ENCODE measurements at regions not wholly inside any gene's neighbourhood (a gene's known extent, or its start where the extent isn't known, plus 50 kb on each side); places are given as distances from the start of the nearest gene placed in this dataset.

DNA sequence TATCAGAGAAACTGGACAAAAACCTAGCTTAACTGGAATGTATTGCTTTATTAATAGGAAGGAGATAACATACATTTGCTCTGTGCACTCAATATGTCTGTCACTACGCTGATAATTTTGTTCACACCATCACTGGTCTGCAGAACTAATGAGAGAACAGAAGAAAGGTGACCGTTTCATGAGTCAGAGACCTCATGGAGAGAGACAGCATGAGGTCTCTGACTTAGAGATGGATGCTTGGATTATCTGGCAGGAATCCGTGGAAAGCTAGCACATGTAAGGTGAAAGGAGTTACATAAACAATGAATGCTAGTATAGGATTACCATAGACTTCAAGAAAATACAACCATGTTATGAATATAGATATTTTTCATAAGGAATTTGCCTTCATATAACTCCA, 947.3 kb downstream of the IPMK start:
- peak; percentile 25 for DNase-seq

GRCh38 chr10:57314046-57314445, 953.0 kb upstream of the ZWINT start:
- DNase-seq, result no peak

GRCh38 chr10:57303566-57303965, 942.5 kb upstream of the ZWINT start:
- DNase-seq, result no peak

GRCh38 chr10:57300718-57301117, 939.7 kb upstream of the ZWINT start:
- DNase-seq, result no peak

GRCh38 chr10:57294698-57295097, 933.6 kb upstream of the ZWINT start:
- no peak for DNase-seq

DNA sequence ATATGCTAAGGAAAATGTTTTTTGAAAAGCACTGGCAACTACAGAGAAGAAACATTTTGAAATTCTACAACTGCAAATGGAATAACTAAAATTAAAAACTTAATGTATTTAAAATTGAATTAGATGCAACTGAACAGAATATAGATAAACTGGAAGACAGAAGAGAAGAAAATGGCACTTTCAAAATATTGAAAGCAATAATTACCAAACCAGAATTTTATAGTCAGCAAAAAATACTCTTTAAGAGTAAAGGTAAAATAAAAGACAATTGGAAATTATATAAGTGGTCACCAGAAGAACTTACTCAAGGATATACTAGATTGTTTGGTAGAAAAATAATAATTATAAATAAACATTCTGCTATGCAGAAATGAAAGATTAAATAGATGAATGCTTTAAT, 927.7 kb upstream of the ZWINT start:
- no peak for DNase-seq

GRCh38 chr10:57262892-57263291, 901.8 kb upstream of the ZWINT start:
- no peak for DNase-seq

DNA sequence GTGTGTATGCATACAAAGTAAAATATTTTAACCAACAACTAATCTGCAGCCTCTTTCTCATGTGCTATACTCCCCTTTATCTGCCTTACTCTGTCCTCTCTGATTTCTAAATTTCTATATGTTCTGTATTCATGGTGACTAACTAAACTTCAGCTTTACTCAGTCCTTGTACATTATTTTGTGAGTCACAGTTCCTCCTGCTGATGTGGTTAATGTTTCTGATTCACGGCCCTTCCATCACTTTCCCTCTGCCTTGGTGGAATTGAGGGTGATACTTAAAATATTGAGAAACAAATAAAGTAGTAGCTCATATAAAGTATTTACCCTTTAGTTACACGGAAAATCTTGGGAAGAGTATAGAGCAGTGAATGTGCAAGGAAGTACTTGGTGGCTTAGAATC, 899.1 kb upstream of the ZWINT start:
- DNase-seq, result no peak

DNA sequence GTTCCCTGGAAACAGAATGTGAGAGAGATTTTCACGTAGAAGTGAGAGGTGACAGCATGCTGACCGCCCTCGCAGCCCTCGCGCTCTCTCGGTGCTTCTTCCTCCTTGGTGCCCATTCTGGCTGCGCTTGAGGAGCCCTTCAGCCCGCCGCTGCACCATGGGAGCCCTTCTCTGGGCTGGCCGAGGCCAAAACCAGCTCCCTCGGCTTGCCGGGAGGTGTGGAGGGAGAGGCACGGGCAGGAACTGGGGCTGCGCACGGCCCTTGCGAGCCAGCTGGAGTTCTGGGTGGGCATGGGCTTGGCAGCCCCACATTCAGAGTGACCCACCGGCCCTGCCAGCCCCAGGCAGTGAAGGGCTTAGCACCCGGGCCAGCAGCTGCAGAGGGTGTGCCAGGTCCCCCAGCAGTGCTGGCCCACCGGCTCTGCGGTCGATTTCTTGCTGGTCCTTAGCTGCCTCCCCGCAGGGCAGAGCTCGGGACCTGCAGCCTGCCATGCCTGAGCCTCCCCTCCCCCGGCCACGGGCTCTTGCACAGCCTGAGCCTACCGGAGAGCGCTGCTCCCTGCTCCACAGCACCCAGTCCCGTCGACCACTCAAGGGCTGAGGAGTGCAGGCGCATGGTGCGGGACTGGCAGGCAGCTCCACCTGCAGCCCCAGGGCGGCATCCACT, 888.7 kb upstream of the ZWINT start:
- DNase-seq, result no peak

- DNase-seq, result no peak
Measured at GRCh38 chr10:57247271-57247670, 886.2 kb upstream of the ZWINT start.

GRCh38 chr10:57225920-57226319, 864.9 kb upstream of the ZWINT start:
- no peak for DNase-seq

DNA sequence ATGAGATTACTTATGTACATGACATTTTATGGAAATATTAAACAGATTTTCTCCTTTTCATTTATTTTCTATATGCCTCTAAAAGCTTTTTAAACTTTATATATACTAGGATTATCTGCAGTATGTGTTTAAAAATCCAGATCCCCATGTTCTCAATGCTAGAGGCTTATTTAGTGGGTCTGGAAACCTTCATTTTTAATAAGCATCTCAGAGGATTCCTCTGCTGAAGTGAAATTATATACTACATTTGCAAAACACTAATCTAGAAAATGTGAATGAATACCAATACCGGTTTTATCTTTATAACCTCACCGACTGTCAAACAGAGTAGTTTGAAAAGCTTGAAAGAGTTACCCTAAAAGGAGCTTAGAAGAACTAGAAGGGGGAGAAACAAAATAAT, 863.8 kb upstream of the ZWINT start:
- DNase-seq, result no peak

DNA sequence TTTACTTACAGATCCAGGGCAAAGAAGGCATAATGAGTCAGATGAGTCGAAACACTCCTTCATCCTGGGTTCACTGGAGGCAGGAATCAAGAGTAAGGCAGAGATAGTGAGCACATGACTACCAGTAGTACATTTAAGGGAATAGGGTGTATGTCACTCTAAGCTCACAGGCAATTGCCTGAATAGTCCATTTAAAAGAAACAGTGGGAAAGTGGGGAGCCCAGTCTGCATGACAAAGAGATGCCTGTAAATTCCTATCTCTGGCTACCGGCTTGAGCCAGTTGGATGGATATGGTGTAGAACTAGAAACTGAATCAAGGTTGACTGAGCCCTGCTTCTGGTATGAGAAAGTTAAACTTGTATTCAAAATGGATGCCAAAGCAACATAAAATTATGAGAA, 861.5 kb upstream of the ZWINT start:
- no peak for DNase-seq

- DNase-seq, result no peak
Measured at GRCh38 chr10:57222129-57222528, 861.1 kb upstream of the ZWINT start.

DNA sequence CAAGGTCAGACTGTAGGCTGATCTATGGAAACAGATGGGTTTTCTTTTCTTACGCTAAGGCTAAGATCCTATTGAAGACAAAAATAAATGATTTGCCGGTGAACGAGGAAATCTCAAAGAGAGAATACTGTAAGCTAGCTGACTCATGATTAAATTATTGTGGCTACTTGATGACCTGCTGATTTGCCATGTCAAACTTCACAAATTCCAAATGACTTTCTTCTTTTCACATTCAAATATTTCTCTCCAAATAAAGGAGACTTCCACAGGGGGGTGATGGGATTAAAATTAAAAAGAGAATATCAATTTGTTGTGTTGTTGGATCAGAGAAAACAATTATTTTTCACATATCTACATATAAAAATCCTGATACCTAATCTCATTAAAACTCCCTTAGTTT, 860.6 kb upstream of the ZWINT start:
- no peak for DNase-seq

DNA sequence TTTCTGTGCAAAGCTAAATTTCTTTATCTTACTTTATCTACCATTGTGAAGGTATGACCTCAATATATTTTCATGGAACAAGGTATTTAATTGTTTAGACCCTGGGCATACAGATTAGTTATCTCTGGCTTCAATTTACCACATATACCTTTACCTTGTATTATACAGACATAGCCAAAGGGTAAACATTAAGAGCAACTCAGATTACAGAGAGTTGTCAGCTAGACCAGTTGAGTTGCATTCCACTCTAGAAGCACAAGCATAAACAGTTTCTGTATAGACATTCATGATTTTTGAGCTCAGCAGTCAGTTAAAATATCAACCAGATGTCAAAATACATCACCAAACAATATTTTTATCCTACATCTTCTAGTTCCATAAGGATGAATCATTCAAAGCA, 857.3 kb upstream of the ZWINT start:
- DNase-seq, result no peak

- DNase-seq, result no peak
Measured at GRCh38 chr10:57202356-57202755, 841.3 kb upstream of the ZWINT start.

DNA sequence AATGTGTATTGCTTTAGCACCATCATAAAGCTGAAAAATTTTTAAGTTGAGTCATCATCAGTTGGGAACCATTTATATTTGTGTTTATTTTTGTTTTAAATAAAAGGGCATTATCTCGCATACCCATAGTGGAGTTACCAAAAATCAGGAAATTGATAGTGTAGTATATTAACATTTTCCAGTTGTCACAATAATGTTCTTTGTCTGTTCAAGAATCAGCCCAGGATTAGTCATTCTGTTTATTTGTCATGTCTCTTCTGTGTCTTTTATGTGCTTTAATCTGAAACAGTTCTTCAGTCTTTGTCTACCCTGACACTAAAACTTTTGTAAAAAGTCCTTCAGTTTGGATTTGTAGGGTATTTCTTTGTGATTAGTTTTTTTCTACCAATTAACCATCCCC, 827.8 kb upstream of the ZWINT start:
- no peak for DNase-seq

GRCh38 chr10:57186201-57186600, 825.1 kb upstream of the ZWINT start:
- no peak for DNase-seq

GRCh38 chr10:57169597-57169996, 808.5 kb upstream of the ZWINT start:
- no peak for DNase-seq

DNA sequence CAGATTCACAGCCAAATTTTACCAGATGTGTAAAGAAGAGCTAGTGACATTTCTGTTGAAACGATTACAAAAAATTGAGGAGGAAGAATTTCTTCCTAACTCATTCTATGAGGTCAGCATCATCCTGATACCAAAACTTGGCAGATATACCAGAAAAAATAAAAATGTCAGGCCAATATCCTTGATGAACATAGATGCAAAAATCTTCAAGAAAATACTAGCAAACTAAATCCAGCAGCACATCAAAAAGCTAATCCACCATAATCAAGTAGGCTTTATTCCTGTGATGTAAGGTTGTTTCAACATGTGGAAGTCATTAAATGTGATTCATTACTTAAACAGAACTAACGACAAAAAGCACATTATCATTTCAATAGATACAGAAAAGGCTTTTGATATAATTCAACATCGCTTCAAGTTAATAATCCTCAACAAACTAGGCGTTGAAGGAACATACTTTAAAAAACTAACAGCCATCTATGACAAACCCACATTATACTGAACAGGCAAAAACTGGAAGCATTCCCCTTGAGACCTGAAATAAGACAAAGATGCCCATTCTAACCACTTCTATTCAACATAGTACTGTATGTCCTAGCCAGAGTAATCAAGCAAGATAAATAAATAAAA, 807.7 kb upstream of the ZWINT start:
- peak; percentile 47 for DNase-seq

DNA sequence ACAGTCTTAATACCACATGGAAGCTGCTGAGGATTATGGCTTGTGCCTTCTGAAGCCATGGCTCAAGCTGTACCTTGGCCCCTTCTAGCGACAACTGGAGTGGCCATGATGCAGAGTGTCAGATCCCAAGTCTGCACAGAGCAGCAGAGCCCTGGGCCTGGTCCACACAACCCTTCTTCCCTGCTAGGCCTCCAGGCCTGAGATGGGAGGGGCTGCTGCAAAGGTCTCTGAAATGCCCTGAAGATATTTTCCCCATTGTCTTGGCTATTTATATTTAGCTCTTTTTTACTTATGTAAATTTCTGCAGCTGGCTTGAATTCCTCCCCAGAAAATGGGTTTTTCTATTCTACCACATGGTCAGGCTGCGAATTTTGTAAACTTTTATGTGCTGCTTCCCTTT, 804.6 kb upstream of the ZWINT start:
- DNase-seq, result no peak

DNA sequence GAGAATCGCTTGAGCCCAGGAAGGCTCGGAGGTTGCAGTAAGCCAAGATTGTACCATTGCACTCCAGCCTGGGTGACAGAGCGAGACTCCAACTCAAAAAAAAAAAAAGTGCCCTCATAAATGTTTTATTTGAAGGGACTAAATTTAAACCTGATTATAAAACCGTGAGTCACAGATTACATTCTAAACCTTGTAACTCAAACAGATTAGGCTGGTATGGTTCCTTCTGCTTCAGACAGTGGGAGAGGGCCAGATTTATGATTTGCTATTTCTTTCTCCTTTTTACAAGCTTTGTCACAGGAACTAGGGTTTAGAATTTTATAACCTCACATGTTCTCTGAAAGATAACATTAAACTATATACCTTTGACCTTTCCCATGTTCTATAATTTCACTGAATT, 801.2 kb upstream of the ZWINT start:
- no peak for DNase-seq

DNA sequence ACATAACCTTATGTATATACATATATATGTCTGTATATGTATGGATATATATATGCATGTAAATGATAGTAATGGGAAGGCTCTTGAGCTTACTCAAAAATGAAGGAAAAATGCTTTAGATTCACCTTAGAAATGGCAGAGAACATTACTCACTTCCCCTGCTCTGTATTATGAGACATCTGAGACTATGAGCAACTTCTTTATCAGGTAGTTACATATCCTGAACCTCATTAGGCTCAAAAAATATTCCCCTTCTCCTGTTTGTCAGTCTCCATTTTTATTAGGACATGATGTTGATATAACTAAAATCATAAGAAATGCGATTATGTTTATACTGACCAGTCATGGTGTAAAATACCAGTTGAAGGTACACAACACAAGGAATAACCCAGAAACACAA, 800.1 kb upstream of the ZWINT start:
- no peak for DNase-seq

- no peak for DNase-seq
Measured at GRCh38 chr10:57145548-57145947, 784.5 kb upstream of the ZWINT start.

Data from NCI-H69 (cell line).